ENCODE measurements at regions not wholly inside any gene's neighbourhood (a gene's known extent, or its start where the extent isn't known, plus 50 kb on each side); places are given as distances from the start of the nearest gene placed in this dataset.

DNA sequence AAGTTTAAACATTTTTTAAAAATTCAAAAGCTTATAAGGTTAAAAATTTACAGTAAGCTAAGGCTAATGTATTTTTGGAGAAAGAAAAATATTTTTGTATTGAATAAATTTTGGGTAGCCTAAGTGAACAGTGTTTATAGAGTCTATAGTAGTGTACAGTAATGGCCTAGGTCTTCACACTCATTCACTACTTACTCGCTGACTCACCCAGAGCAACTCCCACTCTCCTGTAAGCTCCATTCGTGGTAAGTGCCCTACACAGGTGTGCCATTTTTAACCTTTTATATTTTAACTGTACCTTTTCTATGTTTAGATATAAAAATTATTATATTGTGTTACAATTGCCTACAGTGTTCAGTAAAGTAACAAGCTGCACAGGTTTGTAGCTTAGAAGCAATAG lies 96.6 kb upstream of the FREM2 start:
- no peaks in the 10 kb centered on the region for H3K4me1 Mint-ChIP-seq
- H3K4me3 Mint-ChIP-seq, result no peak overlapping the region
- ATAC-seq, result no peak
- no peak for DNase-seq
- no peaks in the 10 kb centered on the region for H3K27me3 Mint-ChIP-seq
- no peak overlapping the region for H3K27ac Mint-ChIP-seq
- H3K9me3 ChIP-seq (ENCODE audit: control insufficient read depth, low read length, poor library complexity, severe bottlenecking), result no peaks in the 10 kb centered on the region
- H3K36me3 Mint-ChIP-seq (ENCODE audit: low read depth), result no peaks in the 10 kb centered on the region

DNA sequence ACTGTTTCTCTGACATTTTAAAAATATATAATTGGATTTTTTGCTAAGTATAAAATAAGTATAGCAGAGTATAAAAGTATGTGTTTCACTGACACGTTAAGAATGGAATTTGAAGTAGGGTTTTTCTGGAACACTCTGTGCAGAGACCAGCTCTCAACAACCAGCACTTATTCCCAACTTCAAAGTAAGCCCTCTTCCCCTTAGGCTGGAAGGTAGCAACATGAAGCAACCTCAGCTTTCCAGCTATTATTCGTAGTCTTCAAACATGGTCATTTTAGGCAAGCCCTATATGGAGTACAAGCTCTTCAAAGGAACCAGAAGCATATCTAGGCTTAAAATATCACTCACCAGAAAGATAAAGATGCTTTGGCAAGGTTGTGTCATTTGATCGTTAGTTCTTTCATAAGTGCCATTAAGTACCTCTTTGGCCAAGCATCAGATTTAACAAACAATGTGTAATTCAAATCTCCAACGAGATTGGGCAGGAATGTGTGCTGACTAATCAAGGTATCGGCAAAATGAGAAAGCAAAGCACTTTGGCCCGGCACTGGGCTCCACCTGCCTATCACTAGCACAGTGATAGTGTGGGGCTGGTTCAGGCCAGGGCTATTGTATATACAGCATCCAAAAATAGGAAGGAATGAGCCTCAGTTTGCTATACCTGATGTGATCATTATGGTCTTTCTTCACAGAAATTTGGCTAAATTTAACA lies 95.9 kb upstream of the FREM2 start:
- Mint-ChIP-seq H3K27me3 (no peaks in the 10 kb centered on the region), H3K4me3 (no peak overlapping the region)

DNA sequence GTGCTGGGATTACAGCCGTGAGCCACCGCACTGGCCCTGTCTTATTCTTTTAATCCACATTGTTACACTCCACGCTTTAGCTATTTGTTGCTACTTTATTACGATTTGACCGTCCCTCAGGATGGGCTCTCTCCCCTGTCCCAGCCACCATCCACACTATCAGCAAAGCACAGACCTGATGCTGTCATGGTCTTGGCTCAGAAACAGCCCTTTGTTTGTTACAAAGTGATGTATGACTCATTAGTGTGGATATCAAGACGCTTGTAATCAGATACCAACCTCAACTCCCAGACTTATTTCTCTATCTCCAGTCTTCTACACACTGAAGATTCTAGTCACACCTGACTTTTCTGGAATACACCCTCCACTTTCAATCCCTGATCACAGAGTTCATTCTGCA lies 84.6 kb upstream of the FREM2 start:
- Mint-ChIP-seq H3K4me3 (no peak overlapping the region), H3K27me3 (peaks cover 7% of the 10 kb centered on the region), H3K4me1 (peaks cover 2% of the 10 kb centered on the region), H3K36me3 (ENCODE audit: low read depth) (no peaks in the 10 kb centered on the region), H3K27ac (no peak overlapping the region)
- no peaks in the 10 kb centered on the region for H3K9me3 ChIP-seq (ENCODE audit: control insufficient read depth, low read length, poor library complexity, severe bottlenecking)
- no peak for DNase-seq
- no peak for ATAC-seq

More for the DNA sequence above, 95.9 kb upstream of the FREM2 start:
- no peak for ATAC-seq
- DNase-seq, result no peak
- H3K9me3 ChIP-seq (ENCODE audit: control insufficient read depth, low read length, poor library complexity, severe bottlenecking), result no peaks in the 10 kb centered on the region
- no peaks in the 10 kb centered on the region for H3K36me3 Mint-ChIP-seq (ENCODE audit: low read depth)
- no peaks in the 10 kb centered on the region for H3K4me1 Mint-ChIP-seq
- no peak overlapping the region for H3K27ac Mint-ChIP-seq

DNA sequence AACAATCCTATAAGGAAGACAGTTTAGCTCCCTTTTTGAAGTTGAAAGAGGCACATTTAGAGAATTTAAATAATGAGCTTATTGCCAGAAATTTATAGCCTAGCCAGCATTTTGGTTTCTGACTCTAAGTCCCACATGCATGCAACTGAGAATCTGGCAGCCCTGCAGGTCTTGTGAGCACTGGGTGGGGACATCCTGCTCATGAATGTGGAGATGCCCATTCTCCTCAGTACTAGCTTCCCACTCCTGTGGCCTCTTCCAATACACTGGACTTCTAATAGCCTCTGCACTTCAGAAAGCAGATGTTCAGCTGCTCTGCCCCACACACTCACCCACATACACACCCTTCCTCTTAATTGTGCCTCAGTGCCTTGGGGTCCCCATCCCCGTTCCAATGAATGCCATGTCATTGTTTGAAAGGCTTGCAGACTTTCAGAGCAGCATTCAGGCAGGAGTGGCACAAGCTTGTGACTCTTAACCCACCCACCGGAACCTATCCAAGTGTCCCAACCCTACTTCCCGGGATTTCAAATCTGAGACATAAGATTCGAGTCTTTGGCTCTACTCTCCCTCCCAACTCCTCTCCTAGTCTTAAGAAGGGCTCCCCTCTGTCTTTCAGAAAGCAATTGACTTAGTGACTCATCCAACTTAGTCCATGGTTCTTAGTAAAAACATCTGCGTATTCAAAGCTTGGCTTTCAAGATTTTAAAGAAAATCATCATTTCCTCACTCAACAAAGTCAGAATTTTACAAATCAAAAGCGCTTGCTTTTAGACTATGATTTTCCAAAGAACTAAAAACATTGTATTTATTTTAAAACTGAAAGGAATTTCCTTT lies 80.0 kb upstream of the FREM2 start:
- H3K27me3 Mint-ChIP-seq, result no peaks in the 10 kb centered on the region
- no peak overlapping the region for H3K4me3 Mint-ChIP-seq
- no peak overlapping the region for H3K27ac Mint-ChIP-seq
- no peaks in the 10 kb centered on the region for H3K36me3 Mint-ChIP-seq (ENCODE audit: low read depth)
- no peak for DNase-seq
- ATAC-seq, result no peak
- H3K9me3 ChIP-seq (ENCODE audit: control insufficient read depth, low read length, poor library complexity, severe bottlenecking), result no peaks in the 10 kb centered on the region
- peaks cover 2% of the 10 kb centered on the region for H3K4me1 Mint-ChIP-seq

DNA sequence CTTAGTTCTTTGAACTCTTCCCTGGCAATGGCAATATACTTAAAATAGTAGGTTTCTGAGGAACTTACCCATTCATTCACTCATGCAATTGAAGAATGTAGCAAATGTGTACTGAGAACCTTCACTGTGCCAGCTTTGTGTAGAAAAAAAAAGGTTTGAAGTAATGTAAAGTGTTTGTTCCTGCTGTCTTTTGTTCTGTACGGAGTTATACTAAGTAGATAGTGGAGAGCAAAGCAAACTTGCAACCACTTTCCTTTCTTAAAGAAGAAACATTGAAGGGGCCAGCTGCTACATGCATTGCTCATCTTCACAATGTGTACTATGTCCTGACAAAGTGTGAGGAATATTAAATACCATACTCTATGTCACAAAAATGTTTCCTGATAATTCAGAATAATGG lies 68.9 kb upstream of the FREM2 start:
- ATAC-seq (no peak), DNase-seq (no peak)
- H3K36me3 Mint-ChIP-seq (ENCODE audit: low read depth), result no peaks in the 10 kb centered on the region
- H3K27ac Mint-ChIP-seq, result no peak overlapping the region
- no peak overlapping the region for H3K4me3 Mint-ChIP-seq
- peaks cover 9% of the 10 kb centered on the region for H3K27me3 Mint-ChIP-seq
- H3K9me3 ChIP-seq (ENCODE audit: control insufficient read depth, low read length, poor library complexity, severe bottlenecking), result no peaks in the 10 kb centered on the region
- H3K4me1 Mint-ChIP-seq, result no peaks in the 10 kb centered on the region

DNA sequence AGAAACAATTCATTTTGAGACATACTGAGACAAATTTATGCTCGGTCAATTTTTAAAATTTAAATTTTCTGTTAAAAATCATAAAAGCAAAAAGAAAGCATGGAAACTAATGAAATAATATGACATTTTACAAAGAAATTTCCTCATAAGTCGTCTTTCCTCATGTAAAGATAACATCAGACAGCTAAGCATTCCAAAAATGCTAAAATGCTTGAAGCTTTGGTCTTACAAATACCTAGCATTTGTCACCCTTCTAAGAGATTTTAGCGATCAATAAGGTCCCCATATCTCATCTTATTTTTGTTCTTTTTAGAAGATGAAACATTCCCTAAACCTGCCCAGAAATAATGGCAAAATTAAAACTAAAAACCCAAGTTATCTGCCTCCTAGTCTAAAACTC lies 68.5 kb upstream of the FREM2 start:
- no peaks in the 10 kb centered on the region for H3K9me3 ChIP-seq (ENCODE audit: control insufficient read depth, low read length, poor library complexity, severe bottlenecking)
- H3K4me1 Mint-ChIP-seq, result no peaks in the 10 kb centered on the region
- H3K36me3 Mint-ChIP-seq (ENCODE audit: low read depth), result no peaks in the 10 kb centered on the region
- H3K27me3 Mint-ChIP-seq, result peaks cover 9% of the 10 kb centered on the region
- ATAC-seq (no peak), DNase-seq (no peak)
- no peak overlapping the region for H3K27ac Mint-ChIP-seq
- no peak overlapping the region for H3K4me3 Mint-ChIP-seq

DNA sequence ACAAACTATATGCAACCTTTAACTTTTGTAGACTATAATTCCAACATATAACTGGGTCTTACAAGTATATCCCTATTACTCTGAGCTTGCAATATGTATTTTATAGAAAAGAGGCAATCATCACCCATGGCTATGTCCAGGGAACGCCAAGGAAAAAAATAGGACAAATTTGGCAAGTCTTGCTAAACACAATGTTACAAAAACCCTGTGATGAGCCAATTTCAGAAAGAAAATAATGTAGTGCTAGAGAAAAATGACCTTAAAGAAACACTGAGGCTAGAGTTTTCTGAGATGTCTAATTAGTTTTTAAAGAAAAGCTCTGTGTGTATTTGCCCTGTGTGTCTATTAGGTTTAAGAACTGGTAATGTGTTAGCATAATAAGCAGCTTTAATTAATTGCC lies 68.0 kb upstream of the FREM2 start:
- no peaks in the 10 kb centered on the region for H3K36me3 Mint-ChIP-seq (ENCODE audit: low read depth)
- ATAC-seq, result no peak
- no peak overlapping the region for H3K27ac Mint-ChIP-seq
- no peak overlapping the region for H3K4me3 Mint-ChIP-seq
- H3K4me1 Mint-ChIP-seq, result no peaks in the 10 kb centered on the region
- DNase-seq, result no peak
- no peaks in the 10 kb centered on the region for H3K9me3 ChIP-seq (ENCODE audit: control insufficient read depth, low read length, poor library complexity, severe bottlenecking)
- peaks cover 9% of the 10 kb centered on the region for H3K27me3 Mint-ChIP-seq

DNA sequence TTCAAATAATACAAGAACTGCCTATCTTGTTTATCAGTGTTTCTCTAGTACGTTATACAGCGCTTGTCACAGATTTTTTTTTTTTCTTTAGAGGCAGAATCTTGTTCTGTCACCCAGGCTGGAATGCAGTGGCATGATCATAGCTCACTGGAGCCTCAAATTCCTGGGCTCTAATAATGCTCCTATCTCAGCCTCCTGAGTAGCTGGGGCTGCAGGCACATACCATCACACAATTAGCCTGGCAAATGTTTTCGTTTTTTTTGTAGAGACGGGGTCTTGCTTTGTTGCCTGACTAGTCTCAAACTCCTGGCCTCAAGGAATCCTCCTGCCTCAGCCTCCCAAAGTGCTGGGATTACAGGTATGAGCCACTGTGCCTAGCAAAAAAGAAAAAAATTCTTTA lies 66.0 kb upstream of the FREM2 start:
- H3K4me1 Mint-ChIP-seq, result no peaks in the 10 kb centered on the region
- no peaks in the 10 kb centered on the region for H3K36me3 Mint-ChIP-seq (ENCODE audit: low read depth)
- no peak overlapping the region for H3K27ac Mint-ChIP-seq
- no peak for ATAC-seq
- no peak for DNase-seq
- no peaks in the 10 kb centered on the region for H3K9me3 ChIP-seq (ENCODE audit: control insufficient read depth, low read length, poor library complexity, severe bottlenecking)
- no peak overlapping the region for H3K4me3 Mint-ChIP-seq
- H3K27me3 Mint-ChIP-seq, result peaks cover 12% of the 10 kb centered on the region

DNA sequence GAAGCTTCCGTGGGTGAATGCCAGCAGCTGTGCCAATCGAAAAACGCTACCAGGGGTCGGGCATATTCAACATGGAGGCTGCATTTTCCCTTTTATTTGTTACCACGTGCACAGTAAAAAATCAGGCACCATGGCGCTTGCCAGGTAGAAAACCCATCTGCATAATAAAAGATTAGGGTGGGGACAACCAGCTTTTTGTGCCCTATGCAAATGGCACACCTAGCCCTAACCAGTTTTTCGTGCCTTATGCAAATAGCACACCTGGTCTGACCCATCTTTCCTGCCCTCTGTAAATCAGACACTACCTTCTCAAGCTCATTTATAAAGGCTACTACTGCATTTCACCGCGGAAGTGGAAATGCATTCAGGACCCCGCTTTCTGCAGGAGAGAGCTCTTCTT lies 62.1 kb upstream of the FREM2 start:
- no peaks in the 10 kb centered on the region for H3K9me3 ChIP-seq (ENCODE audit: control insufficient read depth, low read length, poor library complexity, severe bottlenecking)
- Mint-ChIP-seq H3K27me3 (peaks cover 9% of the 10 kb centered on the region), H3K4me3 (no peak overlapping the region), H3K4me1 (peaks cover 2% of the 10 kb centered on the region), H3K27ac (no peak overlapping the region), H3K36me3 (ENCODE audit: low read depth) (no peaks in the 10 kb centered on the region)
- ATAC-seq (no peak), DNase-seq (no peak)

DNA sequence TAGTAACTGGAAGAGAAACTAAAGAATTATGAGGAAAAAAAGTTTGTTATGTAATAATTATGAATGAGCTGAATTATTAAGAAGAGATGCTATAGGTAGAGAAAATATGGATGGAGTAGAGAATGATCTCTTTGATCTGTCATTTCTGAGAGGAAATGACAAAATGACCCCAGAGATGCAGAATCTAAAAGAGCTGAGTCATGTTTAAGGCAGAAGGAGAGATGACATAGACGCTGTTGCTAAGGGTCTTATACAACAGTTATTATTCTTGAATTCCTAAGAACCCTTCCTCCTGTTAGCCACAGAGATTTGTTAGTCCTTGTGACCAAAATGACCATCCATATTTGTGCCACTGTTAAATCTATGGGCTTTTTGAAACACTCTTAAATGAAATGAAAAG lies 58.3 kb upstream of the FREM2 start:
- no peak for DNase-seq
- ATAC-seq, result no peak
- peaks cover 2% of the 10 kb centered on the region for H3K4me1 Mint-ChIP-seq
- H3K27ac Mint-ChIP-seq, result no peak overlapping the region
- no peak overlapping the region for H3K4me3 Mint-ChIP-seq
- H3K27me3 Mint-ChIP-seq, result peaks cover 5% of the 10 kb centered on the region
- H3K9me3 ChIP-seq (ENCODE audit: control insufficient read depth, low read length, poor library complexity, severe bottlenecking), result no peaks in the 10 kb centered on the region
- H3K36me3 Mint-ChIP-seq (ENCODE audit: low read depth), result no peaks in the 10 kb centered on the region

DNA sequence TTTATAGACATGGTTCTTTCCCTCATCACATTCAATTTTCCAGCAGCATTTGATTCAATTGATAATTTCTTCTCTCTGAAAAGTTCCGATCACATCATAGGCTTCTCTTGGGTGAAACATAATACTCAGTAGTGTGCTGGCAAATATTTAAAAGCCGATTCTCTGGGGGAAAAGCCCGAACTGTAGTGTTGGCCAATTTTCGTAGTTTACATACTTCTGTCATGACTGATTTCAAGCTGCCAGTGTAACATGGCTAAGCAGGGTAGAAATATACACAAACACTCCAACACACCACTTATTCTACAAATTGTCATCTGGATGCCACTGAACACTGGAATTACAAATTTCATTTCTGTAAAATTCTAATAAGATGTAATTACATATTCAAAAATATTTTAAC lies 56.1 kb upstream of the FREM2 start:
- no peaks in the 10 kb centered on the region for H3K36me3 Mint-ChIP-seq (ENCODE audit: low read depth)
- ATAC-seq (no peak), DNase-seq (no peak)
- no peaks in the 10 kb centered on the region for H3K27me3 Mint-ChIP-seq
- H3K9me3 ChIP-seq (ENCODE audit: control insufficient read depth, low read length, poor library complexity, severe bottlenecking), result no peaks in the 10 kb centered on the region
- peaks cover 2% of the 10 kb centered on the region for H3K4me1 Mint-ChIP-seq
- no peak overlapping the region for H3K4me3 Mint-ChIP-seq
- H3K27ac Mint-ChIP-seq, result no peak overlapping the region

DNA sequence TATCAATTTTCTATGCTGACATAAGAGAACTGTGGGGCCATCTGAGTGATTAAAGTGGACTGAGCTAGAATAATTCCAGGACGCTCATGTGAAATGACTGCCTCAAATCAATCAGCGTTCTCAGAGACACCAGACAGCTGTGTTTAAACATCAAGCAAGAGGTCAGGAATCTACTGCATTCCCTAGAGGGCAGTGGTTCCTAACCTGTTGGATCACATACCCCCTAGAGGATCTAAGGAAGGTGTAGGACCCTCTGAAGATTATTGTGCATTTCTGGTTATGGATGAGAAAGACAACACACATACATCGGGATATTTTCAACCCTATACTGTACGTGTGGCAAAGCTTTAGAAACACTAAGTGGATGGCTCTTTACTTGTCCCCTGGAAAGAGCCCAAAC lies 51.8 kb upstream of the FREM2 start:
- no peak for ATAC-seq
- Mint-ChIP-seq H3K27me3 (no peaks in the 10 kb centered on the region), H3K4me3 (no peak overlapping the region), H3K36me3 (ENCODE audit: low read depth) (no peaks in the 10 kb centered on the region), H3K4me1 (no peaks in the 10 kb centered on the region), H3K27ac (no peak overlapping the region)
- no peaks in the 10 kb centered on the region for H3K9me3 ChIP-seq (ENCODE audit: control insufficient read depth, low read length, poor library complexity, severe bottlenecking)
- no peak for DNase-seq

DNA sequence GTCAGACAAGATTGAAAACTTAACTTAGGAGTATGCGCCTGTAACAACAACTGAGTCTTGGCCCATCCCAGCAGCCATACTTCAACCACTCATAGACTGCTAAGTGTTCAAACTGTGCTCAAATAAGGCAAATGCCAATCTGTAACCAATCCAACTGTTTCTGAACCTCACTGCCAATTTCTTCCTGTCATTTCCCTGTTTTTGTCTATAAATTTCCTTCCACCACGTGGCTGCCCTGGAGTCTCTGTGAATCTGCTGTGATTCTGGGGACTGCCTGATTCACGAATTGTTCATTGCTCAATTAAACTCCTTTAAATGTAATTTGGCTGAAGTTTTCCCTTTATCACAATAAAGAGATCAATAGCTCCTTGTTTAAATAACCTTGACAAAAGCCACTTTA lies 50.8 kb upstream of the FREM2 start:
- Mint-ChIP-seq H3K27me3 (no peaks in the 10 kb centered on the region), H3K27ac (no peak overlapping the region), H3K4me3 (no peak overlapping the region), H3K4me1 (no peaks in the 10 kb centered on the region), H3K36me3 (ENCODE audit: low read depth) (no peaks in the 10 kb centered on the region)
- ATAC-seq, result no peak
- no peaks in the 10 kb centered on the region for H3K9me3 ChIP-seq (ENCODE audit: control insufficient read depth, low read length, poor library complexity, severe bottlenecking)
- no peak for DNase-seq

DNA sequence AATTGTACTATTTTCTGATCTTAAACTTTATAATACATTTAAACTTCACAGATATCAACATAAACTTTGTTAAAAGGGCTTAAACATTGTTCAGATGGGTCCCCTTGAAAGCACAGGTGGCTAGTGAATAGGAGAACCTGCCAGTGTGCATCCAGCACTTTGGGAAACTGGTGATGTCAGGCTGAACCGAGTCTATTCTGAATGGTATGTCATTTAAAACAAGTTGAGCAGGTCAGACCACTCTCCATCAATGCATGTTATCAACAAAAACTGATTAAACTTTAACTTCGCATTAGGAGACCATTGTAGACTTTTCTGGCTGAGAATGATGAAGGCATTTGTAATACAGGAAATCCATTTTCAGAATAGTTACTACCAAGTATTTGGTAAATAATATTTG lies 50.1 kb upstream of the FREM2 start:
- Mint-ChIP-seq H3K4me1 (no peaks in the 10 kb centered on the region), H3K36me3 (ENCODE audit: low read depth) (no peaks in the 10 kb centered on the region), H3K27me3 (no peaks in the 10 kb centered on the region), H3K27ac (no peak overlapping the region), H3K4me3 (no peak overlapping the region)
- ATAC-seq (no peak), DNase-seq (no peak)
- H3K9me3 ChIP-seq (ENCODE audit: control insufficient read depth, low read length, poor library complexity, severe bottlenecking), result no peaks in the 10 kb centered on the region

Measured in T-helper 17 cell (primary cell).